CD14-positive monocyte (primary cell): ENCODE measurements at regions not wholly inside any gene's neighbourhood (a gene's known extent, or its start where the extent isn't known, plus 50 kb on each side); places are given as distances from the start of the nearest gene placed in this dataset.
A peak's percentile ranks its signal among the peaks of the same experiment; 100 is the strongest.

Source experiments
- DNase-seq, 3 donors: peaks; one replicate each; pipeline ENCODE4 v3.0.0-alpha.2; 2011 to 2022
- H2AFZ ChIP-seq: 2 replicates; pipeline ENCODE4 v1.6.0; 2012; ENCODE audit warnings: mild to moderate bottlenecking, low read depth, low read length, inconsistent platforms; ENCODE audit not compliant: insufficient read depth, poor library complexity, severe bottlenecking
- H3K27ac ChIP-seq, 2 donors: 1 replicate in 1 of 2; 2 replicates in 1 of 2; pipeline ENCODE4 v1.5.1; 2012 to 2013; ENCODE audit warnings: low read length in 2 of 2, control low read depth in 1 of 2, inconsistent platforms in 1 of 2, low read depth in 1 of 2, mild to moderate bottlenecking in 1 of 2
- H3K27me3 ChIP-seq, 2 donors: one replicate each; pipeline versions ENCODE4 v1.6.0 to v1.6.1; 2011 to 2013; ENCODE audit warnings: low read length in 2 of 2; ENCODE audit not compliant: control insufficient read depth in 2 of 2, insufficient read depth in 2 of 2
- H3K36me3 ChIP-seq, 2 donors: replicated peaks in 1 of 2; 1 replicate in 1 of 2; 2 replicates in 1 of 2; pipeline versions ENCODE4 v1.5.1 to v1.6.1; 2012 to 2013; ENCODE audit warnings: low read length in 2 of 2, control low read depth in 1 of 2, inconsistent platforms in 1 of 2, mild to moderate bottlenecking in 1 of 2; ENCODE audit not compliant: insufficient read depth in 2 of 2, control insufficient read depth in 1 of 2
- H3K4me1 ChIP-seq, 2 donors: 1 replicate in 1 of 2; 2 replicates in 1 of 2; pipeline versions ENCODE4 v1.5.1 to v1.6.1; 2012 to 2013; ENCODE audit warnings: low read length in 2 of 2, control low read depth in 1 of 2, inconsistent platforms in 1 of 2, mild to moderate bottlenecking in 1 of 2, moderate library complexity in 1 of 2; ENCODE audit not compliant: insufficient read depth in 2 of 2, control insufficient read depth in 1 of 2
- H3K4me2 ChIP-seq: replicated peaks from 2 replicates; pipeline ENCODE3; 2012; ENCODE audit warnings: low read length, moderate library complexity, mild to moderate bottlenecking; ENCODE audit not compliant: poor library complexity, severe bottlenecking; ENCODE audit errors: extremely low read depth
- H3K4me3 ChIP-seq, 3 experiments: fragments of 200-600 bp in 1 of 3; sonication (generic) in 1 of 3; replicated peaks in 1 of 3; 1 replicate in 2 of 3; 2 replicates in 1 of 3; pipeline ENCODE4 v1.5.1; 2011 to 2013; ENCODE audit warnings: low read length in 3 of 3, mild to moderate bottlenecking in 3 of 3, control low read depth in 2 of 3, low read depth in 2 of 3, inconsistent platforms in 1 of 3, moderate library complexity in 1 of 3
- H3K79me2 ChIP-seq: 2 replicates; pipeline ENCODE4 v1.6.0; 2012; ENCODE audit warnings: mild to moderate bottlenecking, control low read depth, inconsistent platforms, low read length, moderate library complexity; ENCODE audit not compliant: insufficient read depth
- H3K9ac ChIP-seq: 2 replicates; pipeline ENCODE4 v1.6.0; 2017; ENCODE audit warnings: low read length, mild to moderate bottlenecking; ENCODE audit not compliant: insufficient read depth, poor library complexity, severe bottlenecking
- H3K9me3 ChIP-seq, 2 donors: replicated peaks in 1 of 2; 1 replicate in 1 of 2; 2 replicates in 1 of 2; pipeline versions ENCODE4 v1.5.1 to v1.6.1; 2012 to 2013; ENCODE audit warnings: low read length in 2 of 2, control low read depth in 1 of 2; ENCODE audit not compliant: control insufficient read depth in 1 of 2, insufficient read depth in 1 of 2
- H4K20me1 ChIP-seq: 2 replicates; pipeline ENCODE4 v1.6.0; 2012; ENCODE audit warnings: mild to moderate bottlenecking, low read length, control low read depth, moderate library complexity; ENCODE audit not compliant: insufficient read depth
- H3K27ac Mint-ChIP-seq, 7 donors: one replicate each; pipeline ENCODE4 v1.8.0; 2020; ENCODE audit warnings: mild to moderate bottlenecking in 7 of 7, mixed read lengths in 7 of 7, moderate library complexity in 6 of 7, inconsistent platforms in 2 of 7
- H3K27me3 Mint-ChIP-seq, 3 donors: one replicate each; pipeline ENCODE4 v1.8.0; 2021 to 2022; ENCODE audit warnings: low read depth in 3 of 3, mild to moderate bottlenecking in 3 of 3, mixed read lengths in 3 of 3, moderate library complexity in 3 of 3, inconsistent platforms in 1 of 3
- H3K36me3 Mint-ChIP-seq, 2 donors: one replicate each; pipeline ENCODE4 v1.8.0; 2020; ENCODE audit warnings: mixed read lengths in 2 of 2, inconsistent platforms in 1 of 2, mild to moderate bottlenecking in 1 of 2
- H3K4me1 Mint-ChIP-seq: one replicate; pipeline ENCODE4 v1.8.0; 2020; ENCODE audit warnings: mild to moderate bottlenecking, mixed read lengths
- H3K4me3 Mint-ChIP-seq, 2 donors: one replicate each; pipeline ENCODE4 v1.8.0; 2020; ENCODE audit warnings: mild to moderate bottlenecking in 2 of 2, mixed read lengths in 2 of 2, moderate library complexity in 1 of 2
- H3K9me3 Mint-ChIP-seq, 7 donors: one replicate each; pipeline ENCODE4 v1.8.0; 2020 to 2022; ENCODE audit warnings: mixed read lengths in 7 of 7, mild to moderate bottlenecking in 6 of 7, moderate library complexity in 6 of 7, inconsistent platforms in 2 of 7
- CTCF ChIP-seq: fragments of 200-600 bp; IDR thresholded peaks from one replicate; pipeline ENCODE4 v1.8.0; 2022; ENCODE audit warnings: antibody characterized with exemption, mild to moderate bottlenecking
- WGBS: methylation state at CpG from one replicate; pipeline ENCODE4 v1.1.5; 2013; ENCODE audit warnings: missing lambda C conversion rate; ENCODE audit not compliant: insufficient coverage; 5-methylcytosine and 5-hydroxymethylcytosine counted together
- intact Hi-C, 2 donors: fragments of 100-400 bp; cut with micrococcal nuclease; formaldehyde crosslinking; loops; one replicate each; pipeline versions ENCODE4 v1.15.0 to v1.15.1; 2023

- no peak for DNase-seq
- Histone ChIP-seq H3K79me2 (no peaks in the 10 kb centered on the region), H3K4me1 (peaks cover 0 to 7% of the 10 kb centered on the region in 2 donors), H3K9me3 (peaks cover 0 to 4% of the 10 kb centered on the region in 2 donors), H4K20me1 (no peaks in the 10 kb centered on the region), H3K36me3 (no peaks in the 10 kb centered on the region), H2AFZ (peak overlapping the region; percentile 46), H3K4me2 (peak overlapping the region; percentile 24), H3K27me3 (peaks cover 0 to 4% of the 10 kb centered on the region in 2 donors), H3K9ac (no peak overlapping the region), H3K27ac (no peak overlapping the region), H3K4me3 (no peak overlapping the region)
- Mint-ChIP-seq H3K27ac (no peak overlapping the region), H3K9me3 (peaks cover 2 to 19% (median 12%) of the 10 kb centered on the region in 7 donors), H3K36me3 (no peaks in the 10 kb centered on the region), H3K4me1 (peaks cover 5% of the 10 kb centered on the region), H3K27me3 (peaks cover 8 to 12% (median 12%) of the 10 kb centered on the region in 3 donors), H3K4me3 (peak overlapping the region in 1 of 2 donors; percentile 22)
- TF ChIP-seq CTCF: no peak
- intact Hi-C loops: no loop called here
- WGBS: 36% methylated on average over 40 of the region's 43 CpGs
Measured at GRCh38 chr19:34838753-34839431, 65.9 kb upstream of the ZNF599 start.

GRCh38 chr19:34838248-34838647 lies 65.2 kb upstream of the ZNF599 start:
- Histone ChIP-seq H3K9ac (no peak overlapping the region), H3K9me3 (peaks cover 0 to 7% of the 10 kb centered on the region in 2 donors), H3K4me1 (peaks cover 0 to 7% of the 10 kb centered on the region in 2 donors), H2AFZ (peak overlapping the region; percentile 46), H4K20me1 (no peaks in the 10 kb centered on the region), H3K4me2 (no peak overlapping the region), H3K27me3 (peaks cover 0 to 4% of the 10 kb centered on the region in 2 donors), H3K4me3 (no peak overlapping the region), H3K79me2 (no peaks in the 10 kb centered on the region), H3K27ac (no peak overlapping the region), H3K36me3 (no peaks in the 10 kb centered on the region)
- peaks cover 4 to 20% (median 12%) of the 10 kb centered on the region in 7 donors for H3K9me3 Mint-ChIP-seq
- intact Hi-C loops: no loop called here
- no peak for DNase-seq
- 93% methylated on average over 3 of the region's 6 CpGs for WGBS
- TF ChIP-seq CTCF: no peak
- H3K27me3 Mint-ChIP-seq: peaks cover 8 to 12% (median 12%) of the 10 kb centered on the region in 3 donors
- peaks cover 5% of the 10 kb centered on the region for H3K4me1 Mint-ChIP-seq
- H3K36me3 Mint-ChIP-seq: no peaks in the 10 kb centered on the region
- H3K4me3 Mint-ChIP-seq: peak overlapping the region in 1 of 2 donors; percentile 22
- peak overlapping the region in 1 of 7 donors; percentile 10 for H3K27ac Mint-ChIP-seq
